ENCODE measurements at regions not wholly inside any gene's neighbourhood (a gene's known extent, or its start where the extent isn't known, plus 50 kb on each side); places are given as distances from the start of the nearest gene placed in this dataset.

DNA sequence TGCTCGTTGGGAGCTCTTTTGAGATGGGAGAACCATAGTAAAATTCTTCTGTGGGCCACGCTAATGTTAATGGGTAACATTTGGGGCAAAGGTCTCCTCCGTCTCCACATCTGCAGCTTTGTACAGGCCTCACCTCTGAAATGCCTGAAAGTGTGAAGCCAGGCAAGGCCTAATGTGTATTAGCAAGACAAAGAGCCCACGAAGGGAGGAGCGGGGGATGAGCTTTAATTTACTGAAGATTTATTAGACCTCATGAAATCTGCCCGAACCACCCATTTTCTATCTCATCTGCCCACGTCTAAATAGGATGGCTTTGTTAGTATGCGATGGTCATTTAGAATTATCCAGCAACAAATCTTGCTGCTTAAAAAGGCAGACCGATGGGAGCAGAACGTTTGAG, 408.9 kb downstream of the PMP22 start:
- H3K27me3 ChIP-seq (ENCODE audit: insufficient read depth, low read length), result no peaks in the 10 kb centered on the region
- no peaks in the 10 kb centered on the region for H3K36me3 ChIP-seq (ENCODE audit: control insufficient read depth in 1 of 2, insufficient read depth in 2 of 2, low read length in 2 of 2)
- H3K27ac ChIP-seq (ENCODE audit: low read depth, low read length), result no peak overlapping the region
- no peak overlapping the region for H3K9ac ChIP-seq (ENCODE audit: low read length)
- H3K9me3 ChIP-seq (ENCODE audit: control insufficient read depth in 1 of 2, insufficient read depth in 1 of 2, low read depth in 1 of 2, low read length in 2 of 2), result no peaks in the 10 kb centered on the region; a peak in 2 of 4 replicates
- TF ChIP-seq, protein P1, sequence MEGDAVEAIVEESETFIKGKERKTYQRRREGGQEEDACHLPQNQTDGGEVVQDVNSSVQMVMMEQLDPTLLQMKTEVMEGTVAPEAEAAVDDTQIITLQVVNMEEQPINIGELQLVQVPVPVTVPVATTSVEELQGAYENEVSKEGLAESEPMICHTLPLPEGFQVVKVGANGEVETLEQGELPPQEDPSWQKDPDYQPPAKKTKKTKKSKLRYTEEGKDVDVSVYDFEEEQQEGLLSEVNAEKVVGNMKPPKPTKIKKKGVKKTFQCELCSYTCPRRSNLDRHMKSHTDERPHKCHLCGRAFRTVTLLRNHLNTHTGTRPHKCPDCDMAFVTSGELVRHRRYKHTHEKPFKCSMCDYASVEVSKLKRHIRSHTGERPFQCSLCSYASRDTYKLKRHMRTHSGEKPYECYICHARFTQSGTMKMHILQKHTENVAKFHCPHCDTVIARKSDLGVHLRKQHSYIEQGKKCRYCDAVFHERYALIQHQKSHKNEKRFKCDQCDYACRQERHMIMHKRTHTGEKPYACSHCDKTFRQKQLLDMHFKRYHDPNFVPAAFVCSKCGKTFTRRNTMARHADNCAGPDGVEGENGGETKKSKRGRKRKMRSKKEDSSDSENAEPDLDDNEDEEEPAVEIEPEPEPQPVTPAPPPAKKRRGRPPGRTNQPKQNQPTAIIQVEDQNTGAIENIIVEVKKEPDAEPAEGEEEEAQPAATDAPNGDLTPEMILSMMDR (IDR thresholded peaks at IDR 0.05 in 2 of 3, conservative IDR thresholded peaks at IDR 0.05 in 1 of 3; ENCODE audit: borderline replicate concordance in 1 of 3, insufficient read depth in 1 of 3, low read depth in 2 of 3, low read length in 2 of 3), result no peak
- no peak for TF ChIP-seq TCF7L2 (IDR thresholded peaks at IDR 0.05; ENCODE audit: borderline replicate concordance, extremely low read depth, insufficient read depth, insufficient read length)
- TF ChIP-seq EZH2 (IDR thresholded peaks at IDR 0.05), result no peak
- TF ChIP-seq POLR2AphosphoS5 (IDR thresholded peaks at IDR 0.05; ENCODE audit: low read depth, low read length), result no peak
- no peak for TF ChIP-seq JUND (IDR thresholded peaks at IDR 0.05)
- no peak for TF ChIP-seq ELF1 (IDR thresholded peaks at IDR 0.05; ENCODE audit: borderline replicate concordance, low read depth)
- no peak for TF ChIP-seq CEBPB (IDR thresholded peaks at IDR 0.05; ENCODE audit: low read depth)
- TF ChIP-seq, protein P2, sequence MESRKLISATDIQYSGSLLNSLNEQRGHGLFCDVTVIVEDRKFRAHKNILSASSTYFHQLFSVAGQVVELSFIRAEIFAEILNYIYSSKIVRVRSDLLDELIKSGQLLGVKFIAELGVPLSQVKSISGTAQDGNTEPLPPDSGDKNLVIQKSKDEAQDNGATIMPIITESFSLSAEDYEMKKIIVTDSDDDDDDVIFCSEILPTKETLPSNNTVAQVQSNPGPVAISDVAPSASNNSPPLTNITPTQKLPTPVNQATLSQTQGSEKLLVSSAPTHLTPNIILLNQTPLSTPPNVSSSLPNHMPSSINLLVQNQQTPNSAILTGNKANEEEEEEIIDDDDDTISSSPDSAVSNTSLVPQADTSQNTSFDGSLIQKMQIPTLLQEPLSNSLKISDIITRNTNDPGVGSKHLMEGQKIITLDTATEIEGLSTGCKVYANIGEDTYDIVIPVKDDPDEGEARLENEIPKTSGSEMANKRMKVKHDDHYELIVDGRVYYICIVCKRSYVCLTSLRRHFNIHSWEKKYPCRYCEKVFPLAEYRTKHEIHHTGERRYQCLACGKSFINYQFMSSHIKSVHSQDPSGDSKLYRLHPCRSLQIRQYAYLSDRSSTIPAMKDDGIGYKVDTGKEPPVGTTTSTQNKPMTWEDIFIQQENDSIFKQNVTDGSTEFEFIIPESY (IDR thresholded peaks at IDR 0.05; ENCODE audit: extremely low read depth, insufficient replicate concordance, low read length), result no peak
- TF ChIP-seq EZH2phosphoT487 (IDR thresholded peaks at IDR 0.05; ENCODE audit: borderline replicate concordance), result no peak
- TF ChIP-seq, protein P3, sequence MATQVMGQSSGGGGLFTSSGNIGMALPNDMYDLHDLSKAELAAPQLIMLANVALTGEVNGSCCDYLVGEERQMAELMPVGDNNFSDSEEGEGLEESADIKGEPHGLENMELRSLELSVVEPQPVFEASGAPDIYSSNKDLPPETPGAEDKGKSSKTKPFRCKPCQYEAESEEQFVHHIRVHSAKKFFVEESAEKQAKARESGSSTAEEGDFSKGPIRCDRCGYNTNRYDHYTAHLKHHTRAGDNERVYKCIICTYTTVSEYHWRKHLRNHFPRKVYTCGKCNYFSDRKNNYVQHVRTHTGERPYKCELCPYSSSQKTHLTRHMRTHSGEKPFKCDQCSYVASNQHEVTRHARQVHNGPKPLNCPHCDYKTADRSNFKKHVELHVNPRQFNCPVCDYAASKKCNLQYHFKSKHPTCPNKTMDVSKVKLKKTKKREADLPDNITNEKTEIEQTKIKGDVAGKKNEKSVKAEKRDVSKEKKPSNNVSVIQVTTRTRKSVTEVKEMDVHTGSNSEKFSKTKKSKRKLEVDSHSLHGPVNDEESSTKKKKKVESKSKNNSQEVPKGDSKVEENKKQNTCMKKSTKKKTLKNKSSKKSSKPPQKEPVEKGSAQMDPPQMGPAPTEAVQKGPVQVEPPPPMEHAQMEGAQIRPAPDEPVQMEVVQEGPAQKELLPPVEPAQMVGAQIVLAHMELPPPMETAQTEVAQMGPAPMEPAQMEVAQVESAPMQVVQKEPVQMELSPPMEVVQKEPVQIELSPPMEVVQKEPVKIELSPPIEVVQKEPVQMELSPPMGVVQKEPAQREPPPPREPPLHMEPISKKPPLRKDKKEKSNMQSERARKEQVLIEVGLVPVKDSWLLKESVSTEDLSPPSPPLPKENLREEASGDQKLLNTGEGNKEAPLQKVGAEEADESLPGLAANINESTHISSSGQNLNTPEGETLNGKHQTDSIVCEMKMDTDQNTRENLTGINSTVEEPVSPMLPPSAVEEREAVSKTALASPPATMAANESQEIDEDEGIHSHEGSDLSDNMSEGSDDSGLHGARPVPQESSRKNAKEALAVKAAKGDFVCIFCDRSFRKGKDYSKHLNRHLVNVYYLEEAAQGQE (IDR thresholded peaks at IDR 0.05; ENCODE audit: low read depth), result no peak
- TF ChIP-seq ZFX (IDR thresholded peaks at IDR 0.05), result no peak
- H3K4me1 ChIP-seq (ENCODE audit: control insufficient read depth in 1 of 2, insufficient read depth in 2 of 2, low read length in 2 of 2), result no peaks in the 10 kb centered on the region
- no peak overlapping the region for H2AFZ ChIP-seq (ENCODE audit: low read depth, low read length, poor library complexity, severe bottlenecking)
- no peak overlapping the region for H3K4me2 ChIP-seq (ENCODE audit: low read length)
- no TSS peak for BruUV-seq (replicated peaks)
- H4K20me1 ChIP-seq (ENCODE audit: insufficient read depth), result no peaks in the 10 kb centered on the region
- POLR2A ChIA-PET, result no interaction called here
- H3K4me3 ChIP-seq (replicated peaks in 1 of 2; ENCODE audit: low read depth in 1 of 2, low read length in 2 of 2), result no peak overlapping the region
- ATAC-seq (no peak), DNase-seq (ENCODE audit: low read depth, low spot score) (no peak)
- H3K9me2 ChIP-seq (ENCODE audit: insufficient read depth), result no peaks in the 10 kb centered on the region
- intact Hi-C loops (cut with micrococcal nuclease), result no loop called here
- RAD21 ChIA-PET (ENCODE audit: low non-redundant PET in 1 of 2, low total read pairs in 2 of 2, uncharacterized antibody in 2 of 2, unreplicated experiment in 2 of 2), result no interaction called here
- no peaks in the 10 kb centered on the region for H3K79me2 ChIP-seq (ENCODE audit: insufficient read depth, low read length)
- CTCF ChIA-PET, result no interaction called here
